Panc1 (cell line): ENCODE measurements at regions not wholly inside any gene's neighbourhood (a gene's known extent, or its start where the extent isn't known, plus 50 kb on each side); places are given as distances from the start of the nearest gene placed in this dataset.

Source experiments
- ATAC-seq: fragments of 200-7000 bp; cut with Tn5 transposase; 2 replicates; pipeline ENCODE4 v1.9.1; 2020; ENCODE audit warnings: mild to moderate bottlenecking, moderate library complexity
- BruUV-seq: library from RNA; stranded (reverse); fragments of 400-500 nt; replicated peaks from 2 replicates; lab custom pipeline; 2021; lab: Mats Ljungman, UMichigan
- CTCF ChIA-PET: fragments of 300-600 bp; sonication (Branson Sonifier 250); formaldehyde crosslinking; loops from one replicate; lab custom pipeline; 2022; ENCODE audit warnings: antibody characterized with exemption; lab: Charles Lee
- POLR2A ChIA-PET: fragments of 300-600 bp; sonication (Branson Sonifier 250); formaldehyde crosslinking; loops from one replicate; lab custom pipeline; 2022; ENCODE audit warnings: antibody characterized with exemption; lab: Charles Lee
- DNase-seq: peaks from one replicate; pipeline ENCODE4 v3.0.0-alpha.2; 2010; ENCODE audit warnings: low read depth, low spot score
- H3K27ac ChIP-seq: 2 replicates; pipeline ENCODE4 v1.5.1; 2011; ENCODE audit warnings: mild to moderate bottlenecking, low read length, inconsistent platforms
- H3K27me3 ChIP-seq: fragments of 200-500 bp; sonication (Bioruptor generic); 2 replicates; pipeline ENCODE4 v1.6.0; 2014; ENCODE audit warnings: low read length, inconsistent platforms; ENCODE audit not compliant: control insufficient read depth, insufficient read depth
- H3K36me3 ChIP-seq: fragments of 200-500 bp; sonication (Bioruptor generic); 2 replicates; pipeline ENCODE4 v1.5.1; 2014; ENCODE audit warnings: inconsistent platforms, mild to moderate bottlenecking, low read length, moderate library complexity; ENCODE audit not compliant: control insufficient read depth, insufficient read depth
- H3K4me1 ChIP-seq: 2 replicates; pipeline ENCODE4 v1.5.1; 2011; ENCODE audit warnings: inconsistent platforms, mild to moderate bottlenecking, low read length, moderate library complexity; ENCODE audit not compliant: control insufficient read depth, insufficient read depth
- H3K4me3 ChIP-seq, 2 experiments: 2 replicates each; pipeline ENCODE4 v1.5.1; 2011 to 2012; ENCODE audit warnings: low read depth in 2 of 2, low read length in 2 of 2, mild to moderate bottlenecking in 2 of 2, inconsistent platforms in 1 of 2, moderate library complexity in 1 of 2
- H3K9me3 ChIP-seq: fragments of 200-500 bp; sonication (Bioruptor generic); 2 replicates; pipeline ENCODE4 v1.5.1; 2014; ENCODE audit warnings: low read depth, mild to moderate bottlenecking, inconsistent platforms, low read length, moderate library complexity; ENCODE audit not compliant: control insufficient read depth, insufficient read depth
- CTCF ChIP-seq: fragments of 450-650 bp; IDR thresholded peaks from 2 replicates; pipeline ENCODE4 v1.5.1; 2017; ENCODE audit warnings: mild to moderate bottlenecking
- POLR2AphosphoS5 ChIP-seq: IDR thresholded peaks from 2 replicates; pipeline ENCODE4 v1.6.1; 2012; ENCODE audit warnings: mild to moderate bottlenecking, low read depth, low read length, moderate library complexity
- REST ChIP-seq, 2 experiments: IDR thresholded peaks; 2 replicates each; pipeline ENCODE4 v1.6.1; 2011 to 2012; ENCODE audit warnings: low read depth in 2 of 2, control low read depth in 1 of 2, low read length in 1 of 2, mild to moderate bottlenecking in 1 of 2, moderate library complexity in 1 of 2; ENCODE audit not compliant: insufficient read depth in 1 of 2
- SIN3A ChIP-seq: IDR thresholded peaks from 2 replicates; pipeline ENCODE4 v1.6.1; 2012; ENCODE audit warnings: low read depth, mild to moderate bottlenecking, low read length, moderate library complexity, borderline replicate concordance; ENCODE audit not compliant: insufficient read depth
- TCF7L2 ChIP-seq: IDR thresholded peaks from 2 replicates; pipeline ENCODE4 v1.6.1; 2011; ENCODE audit warnings: mild to moderate bottlenecking, low read depth, low read length, inconsistent platforms
- in situ Hi-C: cut with HindIII; loops from 2 replicates; pipeline ENCODE4 v1.10.0; 2016; ENCODE audit warnings: low sequenced_read_pairs, low pct_unique_long_range_greater_than_20kb
- intact Hi-C: fragments of 100-400 bp; cut with micrococcal nuclease; formaldehyde crosslinking; loops from one replicate; pipeline ENCODE4 v1.10.0; 2022; ENCODE audit not compliant: unreplicated experiment

GRCh38 chr5:4410151-4410550 is 730.0 kb upstream of the ADAMTS16 start:
- Histone ChIP-seq H3K27ac (no peak overlapping the region), H3K4me1 (no peaks in the 10 kb centered on the region), H3K27me3 (no peaks in the 10 kb centered on the region), H3K4me3 (no peak overlapping the region), H3K9me3 (no peaks in the 10 kb centered on the region), H3K36me3 (no peaks in the 10 kb centered on the region)
- intact Hi-C loops: no loop called here
- no peak for DNase-seq
- TF ChIP-seq TCF7L2 (no peak), CTCF (no peak), REST (IDR thresholded peaks at IDR 0.05; ENCODE audit: insufficient read depth in 1 of 2, low read depth in 2 of 2, low read length in 1 of 2) (no peak), POLR2AphosphoS5 (no peak), SIN3A (no peak)
- no peak for ATAC-seq
- no TSS peak for BruUV-seq
- ChIA-PET CTCF (no interaction called here), POLR2A (no interaction called here)
- in situ Hi-C loops: no loop called here

- in situ Hi-C loops: no loop called here
- ATAC-seq: no peak
- BruUV-seq: no TSS peak
- H3K27ac ChIP-seq: no peak overlapping the region
- POLR2A ChIA-PET: no interaction called here
- H3K4me1 ChIP-seq: no peaks in the 10 kb centered on the region
- H3K4me3 ChIP-seq: no peak overlapping the region
- intact Hi-C loops: no loop called here
- no peak for DNase-seq
- CTCF ChIA-PET: interaction anchor here (0.7 kb wide), 1 partner anchor 202 kb away, joined by 10 read pairs; no protein-coding TSS in a partner anchor
- no peaks in the 10 kb centered on the region for H3K36me3 ChIP-seq
- TF ChIP-seq CTCF: no peak
- no peak for TF ChIP-seq TCF7L2
- TF ChIP-seq SIN3A: no peak
- TF ChIP-seq REST (IDR thresholded peaks at IDR 0.05; ENCODE audit: insufficient read depth in 1 of 2, low read depth in 2 of 2, low read length in 1 of 2): no peak
- TF ChIP-seq POLR2AphosphoS5: no peak
- no peaks in the 10 kb centered on the region for H3K27me3 ChIP-seq
- H3K9me3 ChIP-seq: no peaks in the 10 kb centered on the region
These were observed 728.5 kb upstream of the ADAMTS16 start for GRCh38 chr5:4411664-4412063.
